Jurkat, Clone E6-1 (cell line): ENCODE measurements at regions not wholly inside any gene's neighbourhood (a gene's known extent, or its start where the extent isn't known, plus 50 kb on each side); places are given as distances from the start of the nearest gene placed in this dataset.
A peak's percentile ranks its signal among the peaks of the same experiment; 100 is the strongest.

Experiments used
- DNase-seq: peaks from one replicate; pipeline ENCODE4 v3.0.0-alpha.2; 2011; ENCODE audit warnings: low read depth, low spot score
- H3K4me3 ChIP-seq: 2 replicates; pipeline ENCODE4 v1.5.1; 2011; ENCODE audit warnings: mild to moderate bottlenecking, low read length, control low read depth, moderate library complexity

DNA sequence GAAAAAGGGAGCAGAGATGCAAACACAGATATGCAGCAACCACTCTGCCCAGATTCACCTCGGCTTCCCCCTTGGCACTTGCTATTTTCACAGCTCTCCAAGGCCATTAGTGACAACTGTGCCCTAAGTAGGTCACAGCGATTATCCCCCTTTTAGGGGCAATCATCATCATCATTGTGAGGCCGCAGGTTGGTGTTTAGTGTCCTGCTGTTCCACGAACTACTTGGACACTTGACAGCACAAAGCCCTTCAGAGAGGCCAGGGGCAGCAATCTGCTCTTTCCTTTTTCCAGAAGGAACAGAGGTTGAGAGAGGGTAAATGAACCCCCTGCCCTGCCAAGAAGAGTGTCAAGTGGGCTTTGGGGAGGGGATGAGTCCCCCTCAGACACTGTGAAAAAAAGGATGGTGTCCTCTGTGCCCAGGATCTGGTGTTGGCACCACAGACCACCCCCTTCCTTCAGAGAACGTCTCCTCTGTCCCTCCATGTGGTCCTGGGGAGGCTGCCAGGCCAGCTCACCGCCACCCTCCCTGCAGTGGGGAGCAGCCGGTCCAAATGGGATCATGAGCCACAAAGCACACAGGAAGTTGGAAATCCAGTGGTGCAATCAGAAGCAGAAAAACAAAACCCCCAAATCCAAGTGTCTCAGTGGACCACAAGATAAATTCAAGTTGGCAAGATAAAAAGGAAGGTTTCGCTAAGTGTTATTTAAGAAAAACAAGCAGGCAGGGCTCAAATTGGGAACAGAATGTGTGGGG lies 78.4 kb upstream of the MED9 start:
- no peak for DNase-seq
- H3K4me3 ChIP-seq: no peak overlapping the region

DNA sequence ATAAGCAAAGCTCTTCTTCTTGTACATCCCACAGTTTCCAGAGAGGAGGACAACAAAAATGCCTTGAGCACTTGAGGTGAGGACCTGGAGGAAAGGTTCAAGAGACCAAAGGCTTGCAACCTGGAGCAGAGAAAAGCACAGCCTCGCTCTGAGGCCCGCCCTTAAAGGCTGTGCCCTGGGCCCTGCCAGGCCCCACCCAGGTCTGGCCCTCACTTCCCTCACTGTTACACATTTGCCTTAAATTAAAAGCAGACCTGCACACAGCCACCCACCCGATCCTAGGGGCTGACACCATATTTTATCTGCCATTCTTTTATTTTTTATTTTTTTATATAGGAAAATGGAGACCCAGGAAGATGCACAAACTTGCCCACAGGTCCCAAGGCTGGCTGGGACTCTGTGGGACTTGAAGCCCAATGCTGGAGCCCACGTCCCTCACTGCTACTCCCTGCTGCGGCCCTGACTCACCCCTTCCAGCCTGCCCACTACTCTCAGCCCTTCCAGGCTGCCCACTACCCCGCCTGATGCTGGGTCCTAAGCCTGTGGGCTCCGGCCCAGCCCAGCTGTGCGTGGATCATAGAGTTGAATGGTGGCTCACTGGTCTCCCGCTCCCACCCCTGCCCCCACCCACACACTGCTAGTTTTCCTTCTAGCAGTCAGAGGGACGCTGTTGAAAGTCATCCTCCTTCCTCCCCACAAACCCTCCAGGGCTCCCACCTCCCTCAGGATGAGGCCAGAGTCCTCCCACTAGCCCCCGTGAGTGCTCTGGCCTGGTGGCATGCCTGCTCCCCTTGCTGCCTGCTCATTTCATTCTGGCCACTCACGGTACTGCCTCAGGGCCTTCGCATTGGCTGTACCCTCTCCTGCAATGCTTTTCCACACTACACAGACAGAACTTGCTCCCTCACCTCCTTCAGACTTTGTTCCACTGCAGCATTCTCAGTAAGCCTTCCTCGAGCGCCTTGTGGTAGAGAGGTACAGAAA lies 77.6 kb upstream of the MED9 start:
- no peak overlapping the region for H3K4me3 ChIP-seq
- DNase-seq: no peak

GRCh38 chr17:17400070-17400469 lies 76.7 kb upstream of the MED9 start:
- no peak overlapping the region for H3K4me3 ChIP-seq

GRCh38 chr17:17400566-17401184 lies 76.1 kb upstream of the MED9 start:
- H3K4me3 ChIP-seq: no peak overlapping the region
- no peak for DNase-seq

More at GRCh38 chr17:17400070-17400469, 76.7 kb upstream of the MED9 start:
- no peak for DNase-seq

- no peak for DNase-seq
Observed at GRCh38 chr17:17401271-17401781, 75.5 kb upstream of the MED9 start.

GRCh38 chr17:17402558-17402957 lies 74.2 kb upstream of the MED9 start:
- no peak overlapping the region for H3K4me3 ChIP-seq
- DNase-seq: no peak

More at GRCh38 chr17:17401271-17401781, 75.5 kb upstream of the MED9 start:
- H3K4me3 ChIP-seq: no peak overlapping the region

- DNase-seq: no peak
- H3K4me3 ChIP-seq: peak overlapping the region; percentile 40
Observed at GRCh38 chr17:17403065-17403464, 73.7 kb upstream of the MED9 start.

DNA sequence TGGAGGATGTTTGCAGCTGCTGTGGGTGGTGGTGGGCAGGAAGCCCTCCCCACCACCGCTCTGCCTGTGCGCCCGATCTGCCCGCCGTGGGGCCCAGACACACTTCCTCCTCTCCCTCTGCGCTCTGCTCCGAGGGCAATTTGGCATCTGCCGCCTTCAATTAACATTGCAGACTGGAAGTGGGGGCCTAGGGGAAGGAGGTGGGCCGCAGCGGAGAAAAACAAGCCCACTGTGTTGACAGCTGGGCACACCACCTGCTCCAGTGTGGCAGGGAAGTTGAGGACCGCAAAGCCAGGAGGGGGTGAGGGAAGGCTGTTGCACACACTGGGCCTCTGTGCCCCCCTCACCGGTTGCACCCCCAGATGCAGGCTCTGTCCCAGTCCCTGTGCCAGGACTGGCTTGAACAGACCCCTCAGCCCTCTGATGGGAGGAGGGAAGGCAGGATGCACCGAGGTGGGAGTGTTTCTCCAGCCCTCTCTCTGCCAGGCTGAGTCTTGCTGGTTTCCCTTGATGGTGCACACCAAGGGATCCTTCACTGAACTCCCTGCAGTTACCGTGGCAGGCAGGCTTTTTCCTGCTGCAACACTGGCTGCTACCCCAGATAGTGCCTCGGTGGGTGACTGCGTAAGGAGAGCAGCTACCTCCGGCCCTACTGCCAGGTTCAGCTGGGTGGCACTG lies 72.8 kb upstream of the MED9 start:
- peak overlapping the region; percentile 40 for H3K4me3 ChIP-seq
- peak; percentile 99 for DNase-seq

DNA sequence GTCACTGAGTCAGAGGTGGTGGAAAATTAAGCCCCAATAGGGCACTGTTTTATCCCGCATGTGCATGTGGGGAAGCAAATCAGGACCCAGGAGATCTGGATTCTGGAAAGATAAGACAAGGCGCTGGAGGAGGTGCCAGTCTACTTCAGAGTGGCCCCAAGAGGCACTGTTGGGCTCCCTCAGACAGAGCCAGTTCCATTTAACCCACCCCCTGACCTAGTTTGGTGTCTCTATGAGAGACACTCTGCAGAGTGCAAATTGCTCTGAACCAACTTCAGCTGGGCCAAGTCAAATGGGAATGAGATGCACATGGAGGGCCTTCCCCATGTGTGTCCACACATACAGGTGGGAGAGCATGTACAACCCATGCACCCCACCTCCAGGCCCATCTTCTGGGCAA lies 71.1 kb upstream of the MED9 start:
- no peak overlapping the region for H3K4me3 ChIP-seq
- no peak for DNase-seq

- H3K4me3 ChIP-seq: no peak overlapping the region
- no peak for DNase-seq
Observed at GRCh38 chr17:17406225-17406624, 70.6 kb upstream of the MED9 start.

- no peak for DNase-seq
- no peak overlapping the region for H3K4me3 ChIP-seq
Observed at GRCh38 chr17:17408236-17408794, 68.5 kb upstream of the MED9 start.

- DNase-seq: no peak
- H3K4me3 ChIP-seq: no peak overlapping the region
Observed at GRCh38 chr17:17410357-17410756, 66.4 kb upstream of the MED9 start.

GRCh38 chr17:17411692-17412091 lies 65.1 kb upstream of the MED9 start:
- DNase-seq: no peak
- H3K4me3 ChIP-seq: no peak overlapping the region

- H3K4me3 ChIP-seq: no peak overlapping the region
- no peak for DNase-seq
Observed at GRCh38 chr17:17412326-17412725, 64.5 kb upstream of the MED9 start.

DNA sequence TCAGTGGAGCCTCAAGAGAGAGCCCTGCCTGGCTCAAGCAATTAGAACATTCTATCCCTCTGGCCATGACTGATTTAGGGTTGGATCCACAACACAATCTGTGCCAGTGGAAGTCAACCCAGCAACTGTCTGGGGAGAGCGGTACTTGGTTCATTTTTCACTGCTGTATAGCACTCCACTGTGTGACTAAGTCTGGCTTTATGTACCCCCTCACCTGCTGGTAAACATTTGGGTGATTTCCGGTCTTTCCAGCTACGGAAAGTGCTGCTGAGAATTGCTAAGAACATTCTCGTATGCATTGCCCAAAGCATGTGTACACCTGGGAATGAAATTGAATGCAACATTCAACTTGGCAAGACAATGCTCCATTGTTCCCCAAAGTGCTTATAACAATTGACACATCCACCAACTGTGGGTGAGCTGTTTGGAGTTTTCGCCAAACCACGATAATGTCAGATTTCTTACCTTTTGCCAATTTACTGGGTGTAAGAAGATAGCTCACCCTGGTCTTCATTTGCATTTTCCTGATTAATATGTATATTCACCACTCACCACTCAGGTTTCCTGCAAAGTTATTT lies 63.5 kb upstream of the MED9 start:
- DNase-seq: no peak
- no peak overlapping the region for H3K4me3 ChIP-seq

- DNase-seq: no peak
- no peak overlapping the region for H3K4me3 ChIP-seq
Observed at GRCh38 chr17:17413821-17414220, 63.0 kb upstream of the MED9 start.

- no peak overlapping the region for H3K4me3 ChIP-seq
- no peak for DNase-seq
Observed at GRCh38 chr17:17414341-17414805, 62.4 kb upstream of the MED9 start.

GRCh38 chr17:17415006-17415405 lies 61.8 kb upstream of the MED9 start:
- no peak for DNase-seq
- no peak overlapping the region for H3K4me3 ChIP-seq
